Stimulated activated CD4-positive, alpha-beta T cell treated with anti-CD3 and anti-CD28 coated beads, Interleukin-4, amount 100 ng/mL, for 24 hours (primary cell): ENCODE measurements at regions not wholly inside any gene's neighbourhood (a gene's known extent, or its start where the extent isn't known, plus 50 kb on each side); places are given as distances from the start of the nearest gene placed in this dataset.

Source experiments
- DNase-seq: peaks from one replicate; pipeline ENCODE4 v3.0.0-alpha.2; 2020

DNA sequence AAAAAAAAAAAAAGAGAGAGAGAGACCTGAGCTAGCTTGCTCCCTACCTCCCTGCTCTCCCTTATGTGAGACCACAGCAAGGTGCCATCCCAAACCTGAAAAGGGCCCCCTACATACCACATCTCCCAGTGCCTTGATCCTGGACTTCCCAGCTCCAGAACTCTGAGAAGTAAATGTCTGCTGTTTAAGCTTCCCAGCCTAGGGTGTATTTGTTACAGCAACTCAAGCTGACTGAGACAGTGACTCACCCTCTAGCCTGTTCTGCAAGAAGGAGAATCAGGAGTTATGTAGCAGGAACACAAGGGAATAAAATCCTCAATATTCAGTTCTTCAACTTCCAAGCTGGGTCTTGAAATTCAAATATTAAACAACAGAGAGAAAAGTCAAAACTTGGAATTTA is 52.1 kb upstream of the TMEM72 start:
- no peak for DNase-seq

DNA sequence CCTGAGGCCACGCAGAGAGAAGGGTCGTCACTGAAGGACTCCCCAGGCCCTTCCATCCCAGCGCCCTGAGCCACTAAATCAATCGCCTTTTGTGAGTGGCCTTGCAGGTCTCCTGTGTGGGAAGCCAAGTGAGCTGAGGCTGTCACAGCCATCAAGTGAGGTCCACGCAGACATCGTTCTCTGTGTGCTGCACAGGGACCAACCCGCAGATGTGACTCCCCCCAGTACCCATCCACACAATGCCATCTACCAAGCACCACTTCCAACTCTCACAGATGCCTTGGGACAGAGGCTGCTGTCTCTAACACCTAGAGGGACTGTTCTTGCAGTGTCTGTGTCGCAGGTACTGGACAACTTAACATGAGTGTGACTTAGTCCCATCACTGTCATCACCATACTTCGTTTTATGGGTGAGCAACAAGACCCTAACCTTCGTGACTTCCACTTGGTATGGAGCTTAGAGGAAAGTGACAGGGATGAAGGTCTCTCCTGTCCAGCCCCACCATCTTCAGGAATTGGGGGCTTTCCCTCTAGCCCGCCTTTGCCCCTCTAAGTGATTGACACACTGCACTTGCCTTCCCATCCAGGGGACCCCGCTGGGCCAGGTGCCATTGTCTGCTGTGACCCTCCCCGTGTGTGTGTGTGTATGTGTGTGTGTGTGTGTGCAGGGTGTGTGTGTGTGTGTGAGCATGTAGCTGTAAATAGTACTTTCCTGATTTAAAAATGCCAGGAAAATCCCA is 51.4 kb upstream of the TMEM72 start:
- DNase-seq = no peak

DNA sequence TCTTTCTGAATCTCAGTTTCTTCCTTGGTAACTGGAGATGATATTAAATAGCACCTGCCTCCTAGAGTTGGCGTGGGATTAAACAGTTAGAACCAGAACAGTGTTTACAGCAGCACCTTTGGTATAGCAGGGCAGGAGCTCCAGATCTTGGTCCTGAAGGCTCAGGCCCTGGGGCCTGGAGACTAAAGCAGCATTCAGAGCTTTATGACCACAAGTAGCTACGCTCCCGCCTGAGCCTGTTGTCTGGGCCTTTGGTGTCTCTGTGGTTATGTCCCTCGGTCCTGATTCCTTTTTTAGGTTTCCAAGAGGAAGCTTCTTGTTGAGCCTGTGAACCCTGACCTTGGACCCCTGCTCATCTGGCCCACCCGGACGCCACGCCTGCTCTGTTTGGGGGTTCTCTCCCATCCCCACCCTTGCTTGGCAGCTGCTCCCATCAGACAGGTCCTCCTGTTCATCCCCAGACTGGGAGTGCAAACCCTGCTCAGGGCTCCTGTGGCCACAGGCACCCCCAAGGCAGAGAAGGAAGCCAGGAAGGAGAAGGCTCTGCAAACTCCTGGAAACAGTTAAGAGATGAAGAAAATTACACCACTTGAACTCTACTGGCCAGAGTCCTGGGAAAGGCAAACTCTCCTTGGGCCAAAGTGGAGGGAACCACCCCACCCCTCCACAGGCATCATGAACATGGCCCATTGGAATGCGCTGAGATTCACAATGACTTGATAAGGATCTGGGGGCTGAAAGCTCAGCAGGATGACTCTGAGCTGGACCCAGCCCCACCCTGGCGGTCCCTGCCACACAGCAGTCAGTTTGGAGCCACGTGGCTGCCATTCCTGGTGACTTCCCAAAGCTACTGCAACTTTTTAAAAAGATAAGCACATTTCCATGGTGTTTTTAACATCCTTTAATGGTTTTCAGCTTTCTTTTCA is 50.1 kb upstream of the TMEM72 start:
- DNase-seq = no peak
